ENCODE measurements at regions not wholly inside any gene's neighbourhood (a gene's known extent, or its start where the extent isn't known, plus 50 kb on each side); places are given as distances from the start of the nearest gene placed in this dataset.

- Histone ChIP-seq H3K36me3 (ENCODE audit: control insufficient read depth in 2 of 3, insufficient read depth in 3 of 3, low read length in 3 of 3) (no peaks in the 10 kb centered on the region), H3K27ac (ENCODE audit: low read depth, low read length) (no peak overlapping the region), H3K27me3 (ENCODE audit: control insufficient read depth in 2 of 2, insufficient read depth in 2 of 2, low read length in 2 of 2) (peaks cover 0 to 2% of the 10 kb centered on the region in 2 donors), H3K9me3 (ENCODE audit: control insufficient read depth in 2 of 3, low read length in 3 of 3) (no peaks in the 10 kb centered on the region), H3K4me3 (ENCODE audit: low read length) (no peak overlapping the region), H3K4me1 (ENCODE audit: control insufficient read depth in 2 of 2, insufficient read depth in 2 of 2, low read length in 2 of 2) (no peaks in the 10 kb centered on the region)
- Mint-ChIP-seq H3K4me1 (no peaks in the 10 kb centered on the region), H3K4me3 (no peak overlapping the region), H3K27ac (no peak overlapping the region), H3K9me3 (peaks cover 0 to 4% (median 0%) of the 10 kb centered on the region in 11 donors), H3K27me3 (peaks cover 0 to 12% (median 4%) of the 10 kb centered on the region in 5 donors), H3K36me3 (no peaks in the 10 kb centered on the region)
- intact Hi-C loops (cut with micrococcal nuclease), result no loop called here
- ChIA-PET CTCF (interaction anchor here (1.0 kb wide), 1 partner anchor 15 kb away, joined by 3 read pairs; no protein-coding TSS in a partner anchor), POLR2A (no interaction called here)
- DNase-seq (no peak), ATAC-seq (no peak)
Measured at GRCh38 chr15:39471785-39472574, 108.9 kb upstream of the THBS1 start.

DNA sequence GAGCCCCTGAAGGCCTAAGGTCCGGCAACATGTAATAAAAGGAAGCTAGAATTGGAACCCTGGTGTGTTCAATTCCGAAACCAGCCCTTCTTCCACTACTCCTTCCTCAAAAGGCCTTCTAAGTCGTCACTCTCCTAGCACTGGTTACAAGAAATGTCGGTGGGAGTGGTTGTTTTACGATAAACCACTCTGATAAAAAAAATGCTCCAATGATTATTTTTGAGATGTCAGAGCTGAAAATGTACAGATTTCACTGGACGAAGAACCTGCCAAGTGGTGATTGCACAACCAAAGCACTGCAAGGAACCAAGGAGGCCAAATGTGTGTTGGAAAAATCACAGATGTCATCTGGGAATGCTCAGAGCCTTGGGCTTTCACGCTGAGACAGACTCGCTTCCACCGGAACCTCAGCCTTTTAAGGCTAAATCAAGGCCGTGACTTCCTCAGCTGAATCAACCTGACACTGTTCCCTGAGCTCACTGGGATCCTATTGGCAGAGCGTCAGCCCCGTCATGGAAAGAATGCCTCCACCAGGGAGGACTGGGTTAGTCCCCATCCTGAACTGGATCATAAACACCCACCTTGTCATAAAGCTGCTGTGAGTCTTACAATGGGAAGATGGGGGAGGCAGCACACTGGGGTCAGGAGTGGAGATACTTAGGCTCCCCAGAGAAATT is 108.1 kb upstream of the THBS1 start:
- ChIA-PET CTCF (interaction anchor here (1.0 kb wide), 1 partner anchor 14 kb away, joined by 3 read pairs; no protein-coding TSS in a partner anchor), POLR2A (no interaction called here)
- no peak overlapping the region for H3K27ac Mint-ChIP-seq
- peaks cover 0 to 12% (median 8%) of the 10 kb centered on the region in 5 donors for H3K27me3 Mint-ChIP-seq
- Histone ChIP-seq H3K36me3 (ENCODE audit: control insufficient read depth in 2 of 3, insufficient read depth in 3 of 3, low read length in 3 of 3) (no peaks in the 10 kb centered on the region), H3K4me1 (ENCODE audit: control insufficient read depth in 2 of 2, insufficient read depth in 2 of 2, low read length in 2 of 2) (no peaks in the 10 kb centered on the region), H3K9me3 (ENCODE audit: control insufficient read depth in 2 of 3, low read length in 3 of 3) (no peaks in the 10 kb centered on the region), H3K27ac (ENCODE audit: low read depth, low read length) (no peak overlapping the region), H3K27me3 (ENCODE audit: control insufficient read depth in 2 of 2, insufficient read depth in 2 of 2, low read length in 2 of 2) (peaks cover 0 to 2% of the 10 kb centered on the region in 2 donors), H3K4me3 (ENCODE audit: low read length) (no peak overlapping the region)
- H3K4me1 Mint-ChIP-seq, result no peaks in the 10 kb centered on the region
- no peaks in the 10 kb centered on the region for H3K36me3 Mint-ChIP-seq
- H3K9me3 Mint-ChIP-seq, result peaks cover 0 to 4% (median 0%) of the 10 kb centered on the region in 11 donors
- intact Hi-C loops (cut with micrococcal nuclease), result no loop called here
- ATAC-seq, result no peak
- H3K4me3 Mint-ChIP-seq, result no peak overlapping the region
- no peak for DNase-seq

DNA sequence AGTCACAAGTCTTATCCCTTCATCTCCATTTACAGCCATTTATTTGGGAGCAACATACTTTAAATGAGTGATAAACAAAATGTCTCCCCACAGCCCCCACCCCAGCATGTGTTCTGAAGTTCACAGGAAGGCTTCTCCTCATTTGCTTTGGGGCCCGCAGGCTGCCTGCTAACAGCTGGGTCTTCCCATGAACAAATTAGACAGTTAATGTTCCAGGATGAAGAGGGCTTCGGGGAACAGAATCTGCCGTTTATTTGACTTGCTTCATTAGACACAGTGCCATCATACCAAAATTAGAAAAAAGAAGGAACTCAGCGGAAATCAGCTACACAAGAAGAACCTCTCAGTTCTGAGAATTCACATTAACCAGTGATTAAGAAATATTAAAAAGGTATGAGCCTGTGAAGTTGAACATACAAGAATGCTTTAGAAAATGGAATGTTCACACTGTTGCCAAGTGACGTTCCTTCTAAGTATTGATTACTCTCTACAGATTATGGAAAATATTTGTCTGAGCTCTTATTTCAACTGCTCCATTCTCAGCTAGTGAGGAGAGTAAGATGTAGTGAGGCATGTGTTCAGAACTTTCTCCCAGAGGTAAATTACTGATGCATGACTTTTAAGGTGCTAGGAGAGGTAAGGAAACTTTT is 107.5 kb upstream of the THBS1 start:
- no peak overlapping the region for H3K4me3 Mint-ChIP-seq
- ChIA-PET CTCF (interaction anchor here (1.0 kb wide), 1 partner anchor 13 kb away, joined by 3 read pairs; no protein-coding TSS in a partner anchor), POLR2A (no interaction called here)
- no peaks in the 10 kb centered on the region for H3K9me3 ChIP-seq (ENCODE audit: control insufficient read depth in 2 of 3, low read length in 3 of 3)
- peaks cover 0 to 4% (median 0%) of the 10 kb centered on the region in 11 donors for H3K9me3 Mint-ChIP-seq
- no peaks in the 10 kb centered on the region for H3K4me1 ChIP-seq (ENCODE audit: control insufficient read depth in 2 of 2, insufficient read depth in 2 of 2, low read length in 2 of 2)
- intact Hi-C loops (cut with micrococcal nuclease), result no loop called here
- no peak for ATAC-seq
- no peak overlapping the region for H3K4me3 ChIP-seq (ENCODE audit: low read length)
- no peak overlapping the region for H3K27ac ChIP-seq (ENCODE audit: low read depth, low read length)
- no peaks in the 10 kb centered on the region for H3K36me3 ChIP-seq (ENCODE audit: control insufficient read depth in 2 of 3, insufficient read depth in 3 of 3, low read length in 3 of 3)
- peaks cover 0 to 2% of the 10 kb centered on the region in 2 donors for H3K27me3 ChIP-seq (ENCODE audit: control insufficient read depth in 2 of 2, insufficient read depth in 2 of 2, low read length in 2 of 2)
- no peaks in the 10 kb centered on the region for H3K4me1 Mint-ChIP-seq
- H3K36me3 Mint-ChIP-seq, result no peaks in the 10 kb centered on the region
- peaks cover 0 to 14% (median 8%) of the 10 kb centered on the region in 5 donors for H3K27me3 Mint-ChIP-seq
- DNase-seq, result no peak
- no peak overlapping the region for H3K27ac Mint-ChIP-seq

- CTCF ChIA-PET, result no interaction called here
- no peaks in the 10 kb centered on the region for H3K36me3 ChIP-seq (ENCODE audit: control insufficient read depth in 2 of 3, insufficient read depth in 3 of 3, low read length in 3 of 3)
- peaks cover 0 to 2% of the 10 kb centered on the region in 2 donors for H3K27me3 ChIP-seq (ENCODE audit: control insufficient read depth in 2 of 2, insufficient read depth in 2 of 2, low read length in 2 of 2)
- peaks cover 0 to 5% (median 0%) of the 10 kb centered on the region in 7 donors for H3K4me1 Mint-ChIP-seq
- H3K4me1 ChIP-seq (ENCODE audit: control insufficient read depth in 2 of 2, insufficient read depth in 2 of 2, low read length in 2 of 2), result no peaks in the 10 kb centered on the region
- H3K36me3 Mint-ChIP-seq, result no peaks in the 10 kb centered on the region
- POLR2A ChIA-PET, result no interaction called here
- H3K9me3 Mint-ChIP-seq, result peaks cover 0 to 4% (median 0%) of the 10 kb centered on the region in 11 donors
- H3K27ac ChIP-seq (ENCODE audit: low read depth, low read length), result no peak overlapping the region
- H3K9me3 ChIP-seq (ENCODE audit: control insufficient read depth in 2 of 3, low read length in 3 of 3), result no peaks in the 10 kb centered on the region
- no peak overlapping the region for H3K27ac Mint-ChIP-seq
- no peak overlapping the region for H3K4me3 ChIP-seq (ENCODE audit: low read length)
- no peak overlapping the region for H3K4me3 Mint-ChIP-seq
- peaks cover 0 to 17% (median 10%) of the 10 kb centered on the region in 5 donors for H3K27me3 Mint-ChIP-seq
- no peak for DNase-seq
- intact Hi-C loops (cut with micrococcal nuclease), result no loop called here
- ATAC-seq, result no peak
Measured at GRCh38 chr15:39474657-39475056, 106.2 kb upstream of the THBS1 start.

GRCh38 chr15:39478996-39479395 is 101.9 kb upstream of the THBS1 start:
- no peaks in the 10 kb centered on the region for H3K9me3 Mint-ChIP-seq
- ChIA-PET CTCF (no interaction called here), POLR2A (no interaction called here)
- H3K36me3 Mint-ChIP-seq, result no peaks in the 10 kb centered on the region
- DNase-seq, result no peak
- no peak overlapping the region for H3K27ac Mint-ChIP-seq
- H3K4me3 Mint-ChIP-seq, result no peak overlapping the region
- H3K4me1 Mint-ChIP-seq, result peaks cover 0 to 5% (median 0%) of the 10 kb centered on the region in 7 donors
- no peak for ATAC-seq
- Histone ChIP-seq H3K4me3 (ENCODE audit: low read length) (no peak overlapping the region), H3K27me3 (ENCODE audit: control insufficient read depth in 2 of 2, insufficient read depth in 2 of 2, low read length in 2 of 2) (no peaks in the 10 kb centered on the region), H3K36me3 (ENCODE audit: control insufficient read depth in 2 of 3, insufficient read depth in 3 of 3, low read length in 3 of 3) (no peaks in the 10 kb centered on the region), H3K4me1 (ENCODE audit: control insufficient read depth in 2 of 2, insufficient read depth in 2 of 2, low read length in 2 of 2) (no peaks in the 10 kb centered on the region), H3K9me3 (ENCODE audit: control insufficient read depth in 2 of 3, low read length in 3 of 3) (no peaks in the 10 kb centered on the region), H3K27ac (ENCODE audit: low read depth, low read length) (no peak overlapping the region)
- H3K27me3 Mint-ChIP-seq, result peaks cover 0 to 18% (median 8%) of the 10 kb centered on the region in 5 donors
- intact Hi-C loops (cut with micrococcal nuclease), result no loop called here

DNA sequence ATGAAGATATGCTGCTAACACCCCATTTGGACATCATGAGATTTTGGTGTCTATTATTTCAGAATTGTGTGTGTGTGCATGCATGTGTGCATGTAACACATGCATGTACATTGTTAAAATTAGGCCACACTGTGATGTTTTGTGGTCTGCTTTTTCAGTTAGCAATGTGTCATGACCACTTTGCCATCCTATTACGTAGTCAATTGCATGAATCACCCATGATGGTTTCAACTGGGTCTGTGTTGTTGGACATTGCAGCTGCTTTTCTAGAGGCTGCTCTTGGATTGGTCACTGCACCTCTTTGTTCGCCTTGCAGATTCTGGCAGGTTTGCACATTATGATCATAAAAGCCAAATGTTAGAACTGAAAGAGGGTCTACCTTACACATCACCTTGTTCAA is 101.0 kb upstream of the THBS1 start:
- H3K27me3 ChIP-seq (ENCODE audit: control insufficient read depth in 2 of 2, insufficient read depth in 2 of 2, low read length in 2 of 2), result no peaks in the 10 kb centered on the region
- Mint-ChIP-seq H3K36me3 (no peaks in the 10 kb centered on the region), H3K4me3 (no peak overlapping the region), H3K27me3 (peaks cover 0 to 21% (median 8%) of the 10 kb centered on the region in 5 donors), H3K4me1 (peaks cover 0 to 5% (median 0%) of the 10 kb centered on the region in 7 donors), H3K27ac (no peak overlapping the region), H3K9me3 (no peaks in the 10 kb centered on the region)
- H3K36me3 ChIP-seq (ENCODE audit: control insufficient read depth in 2 of 3, insufficient read depth in 3 of 3, low read length in 3 of 3), result no peaks in the 10 kb centered on the region
- POLR2A ChIA-PET, result no interaction called here
- no peak overlapping the region for H3K27ac ChIP-seq (ENCODE audit: low read depth, low read length)
- CTCF ChIA-PET, result no interaction called here
- no peak for DNase-seq
- intact Hi-C loops (cut with micrococcal nuclease), result no loop called here
- H3K9me3 ChIP-seq (ENCODE audit: control insufficient read depth in 2 of 3, low read length in 3 of 3), result no peaks in the 10 kb centered on the region
- ATAC-seq, result no peak
- no peak overlapping the region for H3K4me3 ChIP-seq (ENCODE audit: low read length)
- H3K4me1 ChIP-seq (ENCODE audit: control insufficient read depth in 2 of 2, insufficient read depth in 2 of 2, low read length in 2 of 2), result no peaks in the 10 kb centered on the region
